ENCODE measurements at regions not wholly inside any gene's neighbourhood (a gene's known extent, or its start where the extent isn't known, plus 50 kb on each side); places are given as distances from the start of the nearest gene placed in this dataset.
A peak's percentile ranks its signal among the peaks of the same experiment; 100 is the strongest.

- no peak for DNase-seq (ENCODE audit: low spot score)
These were observed 284.1 kb downstream of the DSEL start for GRCh38 chr18:67232406-67232805.

GRCh38 chr18:67222887-67223286 lies 293.6 kb downstream of the DSEL start:
- no peak for DNase-seq (ENCODE audit: low spot score)

GRCh38 chr18:67219821-67220220 lies 296.7 kb downstream of the DSEL start:
- no peak for DNase-seq (ENCODE audit: low spot score)

- DNase-seq (ENCODE audit: low spot score) = no peak
These were observed 298.0 kb downstream of the DSEL start for GRCh38 chr18:67218556-67218955.

- DNase-seq (ENCODE audit: low spot score) = peak; percentile 73
These were observed 298.9 kb downstream of the DSEL start for GRCh38 chr18:67217551-67218166.

GRCh38 chr18:67216846-67217245 lies 299.7 kb downstream of the DSEL start:
- DNase-seq (ENCODE audit: low spot score) = no peak

- DNase-seq (ENCODE audit: low spot score) = no peak
These were observed 300.8 kb downstream of the DSEL start for GRCh38 chr18:67215686-67216085.

- DNase-seq (ENCODE audit: low spot score) = no peak
These were observed 304.9 kb downstream of the DSEL start for GRCh38 chr18:67211646-67212045.

- no peak for DNase-seq (ENCODE audit: low spot score)
These were observed 315.9 kb downstream of the DSEL start for GRCh38 chr18:67200665-67201064.

- DNase-seq (ENCODE audit: low spot score) = peak; percentile 86
These were observed 316.4 kb downstream of the DSEL start for GRCh38 chr18:67199993-67200617.

GRCh38 chr18:67194886-67195285 lies 321.6 kb downstream of the DSEL start:
- no peak for DNase-seq (ENCODE audit: low spot score)

GRCh38 chr18:67192535-67192934 lies 324.0 kb downstream of the DSEL start:
- DNase-seq (ENCODE audit: low spot score) = no peak

GRCh38 chr18:67183398-67183797 lies 333.1 kb downstream of the DSEL start:
- DNase-seq (ENCODE audit: low spot score) = no peak

- no peak for DNase-seq (ENCODE audit: low spot score)
These were observed 336.8 kb downstream of the DSEL start for GRCh38 chr18:67179726-67180125.

GRCh38 chr18:67159662-67160061 lies 356.9 kb downstream of the DSEL start:
- DNase-seq (ENCODE audit: low spot score) = no peak

GRCh38 chr18:67154979-67155378 lies 361.5 kb downstream of the DSEL start:
- no peak for DNase-seq (ENCODE audit: low spot score)

- DNase-seq (ENCODE audit: low spot score) = peak; percentile 98
These were observed 365.2 kb downstream of the DSEL start for GRCh38 chr18:67151366-67151765.

GRCh38 chr18:67145586-67146292 lies 370.8 kb downstream of the DSEL start:
- no peak for DNase-seq (ENCODE audit: low spot score)

- no peak for DNase-seq (ENCODE audit: low spot score)
These were observed 372.2 kb downstream of the DSEL start for GRCh38 chr18:67144329-67144728.

- DNase-seq (ENCODE audit: low spot score) = no peak
These were observed 373.5 kb downstream of the DSEL start for GRCh38 chr18:67143028-67143427.

- DNase-seq (ENCODE audit: low spot score) = no peak
These were observed 373.9 kb downstream of the DSEL start for GRCh38 chr18:67142604-67143003.

- no peak for DNase-seq (ENCODE audit: low spot score)
These were observed 376.0 kb downstream of the DSEL start for GRCh38 chr18:67140495-67140894.

GRCh38 chr18:67139899-67140298 lies 376.6 kb downstream of the DSEL start:
- DNase-seq (ENCODE audit: low spot score) = no peak
